Limb (tissue), 2 donors: ENCODE measurements at regions not wholly inside any gene's neighbourhood (a gene's known extent, or its start where the extent isn't known, plus 50 kb on each side); places are given as distances from the start of the nearest gene placed in this dataset.

Source experiments
- DNase-seq, 2 donors: peaks; one replicate each; pipeline ENCODE4 v3.0.0-alpha.2; 2016; ENCODE audit errors: extremely low spot score in 2 of 2

GRCh38 chr11:119474682-119475596, 52.0 kb upstream of the THY1 start:
- peak; percentile 81 to 85 for DNase-seq

- no peak for DNase-seq
These were observed 51.1 kb upstream of the THY1 start for GRCh38 chr11:119473901-119474681.

- peak in 1 of 2 donors; percentile 6 for DNase-seq
These were observed 50.3 kb upstream of the THY1 start for GRCh38 chr11:119473226-119473625.

- peak in 1 of 2 donors; percentile 22 for DNase-seq
These were observed 49.9 kb upstream of the THY1 start for GRCh38 chr11:119472856-119473222.
